Lung (tissue), 11 donors: ENCODE measurements at regions not wholly inside any gene's neighbourhood (a gene's known extent, or its start where the extent isn't known, plus 50 kb on each side); places are given as distances from the start of the nearest gene placed in this dataset.

Experiments used
- ATAC-seq: fragments of 200-7000 bp; cut with Tn5 transposase; one replicate; pipeline ENCODE4 v1.9.1; 2020; ENCODE audit warnings: moderate number of reproducible peaks; ENCODE audit not compliant: insufficient read depth, low FRiP score
- DNase-seq, 3 donors: peaks; one replicate each; pipeline ENCODE4 v3.0.0-alpha.2; 2013 to 2017
- H3K27ac ChIP-seq, 2 donors: one replicate each; pipeline ENCODE4 v1.5.1; 2013; ENCODE audit warnings: mild to moderate bottlenecking in 2 of 2, moderate library complexity in 2 of 2, control low read depth in 1 of 2, inconsistent platforms in 1 of 2, low read depth in 1 of 2, low read length in 1 of 2
- H3K27me3 ChIP-seq, 3 donors: one replicate each; pipeline ENCODE4 v1.5.1; 2013; ENCODE audit warnings: low read length in 2 of 3; ENCODE audit not compliant: control insufficient read depth in 3 of 3, insufficient read depth in 3 of 3
- H3K36me3 ChIP-seq, 4 donors: one replicate each; pipeline ENCODE4 v1.5.1; 2013; ENCODE audit warnings: low read length in 4 of 4, mild to moderate bottlenecking in 1 of 4, moderate library complexity in 1 of 4; ENCODE audit not compliant: control insufficient read depth in 4 of 4, insufficient read depth in 4 of 4
- H3K4me1 ChIP-seq, 5 donors: one replicate each; pipeline ENCODE4 v1.5.1; 2013; ENCODE audit warnings: low read length in 5 of 5, mild to moderate bottlenecking in 2 of 5, moderate library complexity in 1 of 5; ENCODE audit not compliant: control insufficient read depth in 5 of 5, insufficient read depth in 5 of 5
- H3K4me3 ChIP-seq: one replicate; pipeline ENCODE4 v1.5.1; 2013; ENCODE audit warnings: mild to moderate bottlenecking, control low read depth, moderate library complexity
- H3K9ac ChIP-seq, 2 donors: one replicate each; pipeline ENCODE4 v1.5.1; 2013; ENCODE audit warnings: low read length in 2 of 2, control low read depth in 1 of 2; ENCODE audit not compliant: insufficient read depth in 1 of 2
- H3K9me3 ChIP-seq, 4 donors: one replicate each; pipeline ENCODE4 v1.5.1; 2013; ENCODE audit warnings: low read length in 3 of 4, mild to moderate bottlenecking in 1 of 4, moderate library complexity in 1 of 4; ENCODE audit not compliant: control insufficient read depth in 4 of 4, insufficient read depth in 3 of 4
- WGBS, 2 donors: extraction: QIAGEN DNeasy Blood & Tissue Kit; methylation state at CpG; one replicate each; pipeline ENCODE4 v1.1.7; 2013; 5-methylcytosine and 5-hydroxymethylcytosine counted together
- TF ChIP-seq, protein P1 (sequence below): IDR thresholded peaks from 2 replicates; pipeline ENCODE4 v1.5.1; 2012; ENCODE audit warnings: mild to moderate bottlenecking; ENCODE audit errors: control extremely low read depth, extremely low read depth
- donor health status: control.
- donor health status: control.
- donor health status: Bipolar disorder and iron deficiency.
- donor health status: healthy.
- donor health status: DM: yes; HTN: yes; CAD: no.

DNA sequence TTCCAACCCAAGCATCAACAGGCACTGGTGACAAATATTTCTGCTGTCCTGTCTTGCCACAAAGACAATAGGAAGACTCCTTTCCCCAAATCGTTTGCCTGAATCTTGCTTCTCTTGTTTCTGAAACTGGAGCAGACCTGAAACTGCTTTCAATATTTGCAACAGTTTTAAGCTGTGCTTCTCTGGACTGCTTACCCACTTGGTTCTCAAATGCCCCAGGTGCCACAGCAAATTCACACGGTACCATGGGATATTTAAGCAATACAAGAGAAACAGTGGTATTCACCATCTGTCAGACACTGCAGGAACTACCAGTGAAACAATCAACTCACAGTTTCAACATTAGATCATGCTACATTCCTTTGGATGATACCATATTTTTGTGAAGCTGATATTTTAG is 309.4 kb downstream of the PARP8 start:
- Histone ChIP-seq H3K9ac (no peak overlapping the region), H3K4me3 (no peak overlapping the region), H3K4me1 (no peaks in the 10 kb centered on the region), H3K36me3 (no peaks in the 10 kb centered on the region), H3K27me3 (peaks cover 0 to 48% (median 12%) of the 10 kb centered on the region in 3 donors), H3K9me3 (no peaks in the 10 kb centered on the region), H3K27ac (no peak overlapping the region)
- TF ChIP-seq, protein P1, sequence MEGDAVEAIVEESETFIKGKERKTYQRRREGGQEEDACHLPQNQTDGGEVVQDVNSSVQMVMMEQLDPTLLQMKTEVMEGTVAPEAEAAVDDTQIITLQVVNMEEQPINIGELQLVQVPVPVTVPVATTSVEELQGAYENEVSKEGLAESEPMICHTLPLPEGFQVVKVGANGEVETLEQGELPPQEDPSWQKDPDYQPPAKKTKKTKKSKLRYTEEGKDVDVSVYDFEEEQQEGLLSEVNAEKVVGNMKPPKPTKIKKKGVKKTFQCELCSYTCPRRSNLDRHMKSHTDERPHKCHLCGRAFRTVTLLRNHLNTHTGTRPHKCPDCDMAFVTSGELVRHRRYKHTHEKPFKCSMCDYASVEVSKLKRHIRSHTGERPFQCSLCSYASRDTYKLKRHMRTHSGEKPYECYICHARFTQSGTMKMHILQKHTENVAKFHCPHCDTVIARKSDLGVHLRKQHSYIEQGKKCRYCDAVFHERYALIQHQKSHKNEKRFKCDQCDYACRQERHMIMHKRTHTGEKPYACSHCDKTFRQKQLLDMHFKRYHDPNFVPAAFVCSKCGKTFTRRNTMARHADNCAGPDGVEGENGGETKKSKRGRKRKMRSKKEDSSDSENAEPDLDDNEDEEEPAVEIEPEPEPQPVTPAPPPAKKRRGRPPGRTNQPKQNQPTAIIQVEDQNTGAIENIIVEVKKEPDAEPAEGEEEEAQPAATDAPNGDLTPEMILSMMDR = no peak
- DNase-seq = no peak
- WGBS, 2 donors = 70 to 75% methylated on average over 2 of the region's 2 CpGs
- ATAC-seq = no peak

DNA sequence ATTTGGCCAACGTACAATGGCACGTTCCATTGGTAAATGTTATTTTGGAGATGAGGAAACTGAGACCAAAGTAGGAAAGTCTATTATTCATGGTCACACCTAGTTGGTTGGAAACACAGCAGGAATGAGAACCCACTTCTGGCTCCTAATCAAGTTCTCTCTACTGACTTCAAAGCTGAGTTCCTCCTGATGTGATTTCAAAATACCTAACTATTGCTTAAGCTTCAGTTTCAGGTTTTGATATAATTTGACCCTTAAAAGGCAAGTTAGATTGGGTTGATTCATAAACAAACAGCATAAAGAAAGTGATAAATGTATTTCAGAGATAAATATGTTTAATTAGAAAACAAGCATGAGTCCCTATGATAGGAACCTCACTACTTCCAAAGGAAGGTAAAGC is 312.5 kb downstream of the PARP8 start:
- no peaks in the 10 kb centered on the region for H3K4me1 ChIP-seq
- H3K36me3 ChIP-seq = no peaks in the 10 kb centered on the region
- ATAC-seq = no peak
- TF ChIP-seq, protein P1 = no peak
- H3K4me3 ChIP-seq = no peak overlapping the region
- H3K9me3 ChIP-seq = peaks cover 0 to 2% (median 0%) of the 10 kb centered on the region in 4 donors
- H3K27me3 ChIP-seq = peaks cover 0 to 25% (median 4%) of the 10 kb centered on the region in 3 donors
- WGBS, 2 donors = 69 to 70% methylated on average over 2 of the region's 2 CpGs
- DNase-seq = no peak
- H3K9ac ChIP-seq = no peak overlapping the region
- H3K27ac ChIP-seq = no peak overlapping the region

DNA sequence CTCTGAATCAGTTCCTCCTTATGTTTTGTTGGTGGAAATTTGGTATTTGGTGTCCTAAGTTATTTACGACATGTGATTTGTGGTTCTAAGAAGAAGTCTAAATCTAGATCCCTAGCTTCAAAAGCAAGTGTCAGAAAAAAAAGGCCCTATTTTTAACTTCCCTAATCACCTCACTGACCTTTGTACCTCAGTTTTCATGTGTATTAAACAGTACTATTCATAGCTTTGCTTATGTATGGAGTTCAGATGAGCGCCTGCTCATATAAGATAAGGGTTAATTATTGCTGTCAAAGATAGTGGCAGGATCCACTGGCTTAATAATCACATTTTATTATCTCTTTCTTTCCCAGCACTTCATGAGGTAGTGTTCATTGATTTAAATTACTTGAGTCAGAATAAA is 318.2 kb downstream of the PARP8 start:
- TF ChIP-seq, protein P1 = no peak
- ATAC-seq = no peak
- no peaks in the 10 kb centered on the region for H3K27me3 ChIP-seq
- H3K9me3 ChIP-seq = peaks cover 0 to 2% (median 0%) of the 10 kb centered on the region in 4 donors
- 64 to 80% methylated on average over 2 of the region's 2 CpGs for WGBS, 2 donors
- H3K4me3 ChIP-seq = no peak overlapping the region
- no peak overlapping the region for H3K9ac ChIP-seq
- no peaks in the 10 kb centered on the region for H3K4me1 ChIP-seq
- H3K36me3 ChIP-seq = no peaks in the 10 kb centered on the region
- no peak for DNase-seq
- H3K27ac ChIP-seq = no peak overlapping the region

DNA sequence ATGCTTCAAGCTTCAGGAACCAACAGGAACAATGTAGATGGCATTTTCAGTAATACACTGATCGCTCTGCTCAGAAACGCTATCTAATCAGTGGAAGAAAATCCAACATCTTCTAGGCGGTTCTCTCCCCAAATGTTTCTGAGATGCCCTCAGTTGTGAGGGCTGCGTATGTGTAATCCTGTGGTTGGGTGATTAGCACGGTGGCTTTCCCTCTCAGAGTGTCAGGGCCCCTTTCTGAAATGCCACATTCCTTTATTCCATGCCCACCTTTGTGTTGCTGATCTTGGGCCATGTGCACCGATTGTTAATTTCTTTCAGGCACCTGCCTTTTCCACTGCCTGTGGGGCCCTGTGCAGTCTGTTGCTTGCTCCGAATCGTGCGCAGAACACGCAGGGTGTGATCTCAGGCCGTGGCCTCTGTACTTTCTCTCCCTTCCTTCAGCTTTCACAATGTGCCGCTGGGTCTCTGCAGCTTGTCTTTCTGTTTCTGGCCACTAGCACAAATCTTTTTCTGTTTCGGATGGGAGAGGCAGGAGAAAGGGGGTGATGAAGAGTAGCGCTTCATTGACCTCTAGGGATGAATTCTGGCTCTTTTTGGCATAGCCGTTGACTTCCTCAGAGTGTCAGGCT is 324.0 kb downstream of the PARP8 start:
- Histone ChIP-seq H3K27me3 (no peaks in the 10 kb centered on the region), H3K9me3 (no peaks in the 10 kb centered on the region), H3K27ac (no peak overlapping the region), H3K36me3 (no peaks in the 10 kb centered on the region), H3K4me3 (no peak overlapping the region), H3K9ac (no peak overlapping the region), H3K4me1 (no peaks in the 10 kb centered on the region)
- WGBS, 2 donors = 90 to 92% methylated on average over 15 of the region's 15 CpGs
- TF ChIP-seq, protein P1 = no peak
- DNase-seq (no peak), ATAC-seq (no peak)
